ENCODE measurements at regions not wholly inside any gene's neighbourhood (a gene's known extent, or its start where the extent isn't known, plus 50 kb on each side); places are given as distances from the start of the nearest gene placed in this dataset.

DNA sequence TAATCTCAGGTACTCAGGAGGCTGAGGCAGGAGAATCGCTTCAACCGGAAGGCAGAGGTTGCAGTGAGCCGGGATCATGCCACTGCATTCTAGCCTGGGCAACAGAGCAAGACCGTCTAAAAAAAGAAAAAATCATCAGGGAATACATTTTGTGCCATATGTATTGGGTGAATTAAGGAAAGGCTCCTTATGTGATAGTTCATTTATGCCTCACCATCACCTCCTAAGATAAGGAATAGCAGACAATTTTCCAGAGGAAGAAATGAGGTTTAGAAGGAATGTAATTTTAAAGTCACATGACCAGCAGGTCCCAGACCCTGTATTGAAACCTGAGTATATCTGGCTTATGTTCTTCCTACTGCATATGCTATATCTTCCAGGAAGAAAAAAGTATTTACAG, 93.9 kb upstream of the FOXC1 start:
- H3K36me3 ChIP-seq (replicated peaks; ENCODE audit: control insufficient read depth, insufficient read depth, low read length), result no peaks in the 10 kb centered on the region
- no peaks in the 10 kb centered on the region for H3K27me3 ChIP-seq (ENCODE audit: control insufficient read depth, insufficient read depth, low read length)
- H3K4me3 ChIP-seq (ENCODE audit: insufficient read depth, low read depth, low read length), result no peak overlapping the region
- no peak for DNase-seq

DNA sequence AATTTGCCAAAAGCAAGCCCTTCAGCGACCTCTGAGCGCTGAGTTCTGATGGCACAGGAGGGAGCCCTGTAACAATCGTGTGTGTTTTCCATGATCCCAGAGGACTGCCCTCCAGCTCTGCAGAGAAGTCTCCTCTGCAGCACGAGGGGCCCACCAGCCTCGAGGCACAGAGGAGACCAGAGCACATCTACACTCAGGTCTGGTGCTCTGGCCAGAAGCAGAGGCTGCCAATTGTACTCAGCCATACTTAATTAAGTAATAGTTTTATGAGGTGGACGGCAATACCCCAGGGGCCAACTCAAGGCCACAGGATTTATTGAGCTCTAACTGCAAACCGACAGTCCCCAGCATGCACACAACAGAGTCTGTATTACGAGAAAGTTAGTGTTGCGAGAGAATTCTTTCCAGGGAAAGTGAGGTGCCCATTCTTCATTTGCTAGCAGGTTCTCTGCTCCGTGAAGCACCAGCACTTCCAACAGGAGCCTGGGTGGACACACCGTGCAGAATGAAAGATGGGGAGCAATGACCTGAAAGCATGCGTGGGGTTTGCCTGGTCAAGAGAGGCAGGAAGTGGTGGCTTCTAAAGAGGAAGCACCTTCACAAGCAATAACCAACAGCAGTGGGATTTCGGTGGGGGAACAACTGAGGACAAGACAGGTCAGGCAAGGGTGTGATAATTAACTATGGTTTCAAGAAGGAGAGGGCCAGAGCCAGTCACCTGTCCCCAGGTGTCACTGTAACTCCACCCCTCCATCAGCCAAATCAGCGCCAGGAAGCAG, 92.8 kb upstream of the FOXC1 start:
- DNase-seq, result no peak
- no peaks in the 10 kb centered on the region for H3K27me3 ChIP-seq (ENCODE audit: control insufficient read depth, insufficient read depth, low read length)
- H3K4me3 ChIP-seq (ENCODE audit: insufficient read depth, low read depth, low read length), result no peak overlapping the region
- H3K36me3 ChIP-seq (replicated peaks; ENCODE audit: control insufficient read depth, insufficient read depth, low read length), result no peaks in the 10 kb centered on the region

DNA sequence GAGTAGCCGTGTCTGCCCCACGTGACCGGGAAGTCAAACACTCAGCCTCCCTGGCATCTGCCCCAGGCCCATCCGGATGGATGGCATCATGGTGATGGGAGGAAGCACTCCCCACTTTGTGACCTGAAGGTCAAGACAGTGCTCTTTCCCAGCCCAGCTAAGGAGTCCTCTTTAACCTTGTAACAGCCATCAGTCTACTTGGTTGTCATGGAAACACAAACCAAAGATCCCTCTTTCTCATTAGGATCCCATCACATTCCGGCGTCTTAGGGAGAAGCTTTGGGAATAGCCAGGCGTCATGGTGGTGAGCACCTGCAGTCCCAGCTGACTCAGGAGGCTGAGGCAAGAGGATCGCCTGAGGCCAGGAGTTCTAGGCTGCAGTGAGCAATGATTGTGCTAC, 90.9 kb upstream of the FOXC1 start:
- Histone ChIP-seq H3K36me3 (replicated peaks; ENCODE audit: control insufficient read depth, insufficient read depth, low read length) (no peaks in the 10 kb centered on the region), H3K4me3 (ENCODE audit: insufficient read depth, low read depth, low read length) (no peak overlapping the region), H3K27me3 (ENCODE audit: control insufficient read depth, insufficient read depth, low read length) (peaks cover 8% of the 10 kb centered on the region)
- DNase-seq, result no peak

DNA sequence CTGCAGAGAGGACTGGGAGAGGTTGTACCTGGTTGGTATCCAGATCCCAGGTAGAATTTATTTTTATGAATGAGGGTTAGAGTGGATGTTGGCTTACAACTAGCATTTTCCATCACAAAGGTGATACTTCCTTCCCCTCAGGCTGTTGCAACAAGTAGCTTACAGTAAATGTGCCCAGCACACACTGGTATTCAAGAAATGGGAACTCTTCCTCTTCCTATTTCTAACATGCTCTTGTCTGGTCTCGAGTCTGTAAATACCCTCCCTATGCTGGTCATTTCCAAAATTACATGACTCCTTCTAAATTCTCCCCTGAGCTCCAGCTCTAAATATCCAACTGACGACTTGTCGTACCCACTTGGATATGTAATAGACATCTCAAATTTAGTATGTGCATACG, 90.1 kb upstream of the FOXC1 start:
- H3K27me3 ChIP-seq (ENCODE audit: control insufficient read depth, insufficient read depth, low read length), result peaks cover 12% of the 10 kb centered on the region

DNA sequence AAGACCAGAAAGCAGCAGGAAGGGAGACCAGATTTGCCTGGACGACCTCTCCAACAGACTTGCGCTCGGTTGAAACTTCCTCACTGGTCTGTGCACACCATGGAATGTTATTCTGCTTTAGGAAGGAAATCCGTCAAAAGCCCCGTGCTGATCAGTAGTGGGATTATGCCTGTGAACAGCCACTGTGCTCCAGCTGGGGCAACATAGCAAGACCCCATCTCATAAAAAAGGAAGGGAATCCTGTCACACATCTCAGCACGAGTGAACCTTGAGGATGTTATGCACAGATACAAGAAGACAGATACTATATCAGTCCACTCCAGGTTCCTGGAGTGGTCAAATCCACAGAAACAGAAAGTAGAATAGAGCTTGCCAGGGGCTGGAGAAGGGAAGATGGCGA, 86.9 kb upstream of the FOXC1 start:
- no peaks in the 10 kb centered on the region for H3K36me3 ChIP-seq (replicated peaks; ENCODE audit: control insufficient read depth, insufficient read depth, low read length)
- H3K27me3 ChIP-seq (ENCODE audit: control insufficient read depth, insufficient read depth, low read length), result peaks cover 25% of the 10 kb centered on the region
- no peak for DNase-seq
- no peak overlapping the region for H3K4me3 ChIP-seq (ENCODE audit: insufficient read depth, low read depth, low read length)

More for the DNA sequence above, 90.1 kb upstream of the FOXC1 start:
- Histone ChIP-seq H3K36me3 (replicated peaks; ENCODE audit: control insufficient read depth, insufficient read depth, low read length) (no peaks in the 10 kb centered on the region), H3K4me3 (ENCODE audit: insufficient read depth, low read depth, low read length) (no peak overlapping the region)
- DNase-seq, result no peak

DNA sequence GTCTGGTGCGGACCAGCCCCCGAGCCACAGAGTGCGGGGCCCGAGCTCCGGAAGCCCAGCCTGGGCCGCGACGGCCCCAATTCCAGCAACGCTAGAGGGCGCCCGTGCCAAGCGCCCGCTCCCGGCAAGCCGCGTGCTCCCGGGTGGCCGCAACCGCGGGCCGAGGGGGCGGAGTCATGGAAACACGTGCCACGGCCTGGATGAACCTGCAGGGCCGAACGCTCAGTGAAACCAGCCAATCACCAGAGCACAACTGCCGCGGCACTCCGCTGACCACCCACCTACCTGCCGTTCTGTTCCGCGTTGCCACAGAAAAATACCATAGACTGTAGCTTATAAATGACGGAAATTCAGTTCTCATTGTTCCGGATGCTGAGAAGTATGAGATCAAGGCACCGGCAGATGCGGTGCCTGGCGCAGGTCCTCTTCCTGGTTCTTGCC, 85.7 kb upstream of the FOXC1 start:
- Histone ChIP-seq H3K27me3 (ENCODE audit: control insufficient read depth, insufficient read depth, low read length) (peaks cover 28% of the 10 kb centered on the region), H3K36me3 (replicated peaks; ENCODE audit: control insufficient read depth, insufficient read depth, low read length) (no peaks in the 10 kb centered on the region)

DNA sequence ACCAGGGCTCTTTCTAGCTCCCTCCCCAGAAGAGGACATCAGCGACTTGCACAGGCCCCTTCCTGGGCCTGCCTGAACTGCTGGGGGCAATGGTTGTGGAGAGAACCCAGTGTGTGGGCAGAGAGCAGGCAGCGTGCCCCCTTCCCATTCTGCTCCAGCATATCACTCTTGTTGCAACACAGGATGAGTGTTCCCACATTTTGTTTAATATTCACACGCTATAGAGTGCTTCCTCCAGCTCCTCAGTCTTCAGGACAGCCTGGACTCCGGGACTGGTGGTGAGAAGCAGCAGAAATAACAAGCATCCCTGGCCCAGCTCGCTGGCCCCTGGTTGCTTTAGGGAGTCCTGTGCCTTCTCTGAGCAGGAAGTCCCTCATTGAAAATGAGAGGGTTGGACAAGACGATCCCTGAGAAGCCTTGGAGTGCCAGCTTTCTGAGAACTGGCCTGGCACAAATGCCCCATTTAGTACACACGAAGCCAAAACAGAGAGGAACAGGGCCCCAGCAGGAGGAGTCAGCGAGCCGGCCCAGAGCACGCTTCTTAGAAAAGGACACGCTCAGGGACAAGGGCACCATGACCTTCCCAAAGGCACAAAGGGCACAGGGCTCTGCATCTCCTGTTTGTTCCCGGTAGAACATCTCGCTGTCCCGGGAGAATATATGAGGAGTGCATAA, 84.2 kb upstream of the FOXC1 start:
- Histone ChIP-seq H3K36me3 (replicated peaks; ENCODE audit: control insufficient read depth, insufficient read depth, low read length) (no peaks in the 10 kb centered on the region), H3K27me3 (ENCODE audit: control insufficient read depth, insufficient read depth, low read length) (peaks cover 28% of the 10 kb centered on the region), H3K4me3 (ENCODE audit: insufficient read depth, low read depth, low read length) (no peak overlapping the region)
- DNase-seq, result no peak

More for the DNA sequence above, 85.7 kb upstream of the FOXC1 start:
- H3K4me3 ChIP-seq (ENCODE audit: insufficient read depth, low read depth, low read length), result no peak overlapping the region
- DNase-seq, result peak; percentile 97

DNA sequence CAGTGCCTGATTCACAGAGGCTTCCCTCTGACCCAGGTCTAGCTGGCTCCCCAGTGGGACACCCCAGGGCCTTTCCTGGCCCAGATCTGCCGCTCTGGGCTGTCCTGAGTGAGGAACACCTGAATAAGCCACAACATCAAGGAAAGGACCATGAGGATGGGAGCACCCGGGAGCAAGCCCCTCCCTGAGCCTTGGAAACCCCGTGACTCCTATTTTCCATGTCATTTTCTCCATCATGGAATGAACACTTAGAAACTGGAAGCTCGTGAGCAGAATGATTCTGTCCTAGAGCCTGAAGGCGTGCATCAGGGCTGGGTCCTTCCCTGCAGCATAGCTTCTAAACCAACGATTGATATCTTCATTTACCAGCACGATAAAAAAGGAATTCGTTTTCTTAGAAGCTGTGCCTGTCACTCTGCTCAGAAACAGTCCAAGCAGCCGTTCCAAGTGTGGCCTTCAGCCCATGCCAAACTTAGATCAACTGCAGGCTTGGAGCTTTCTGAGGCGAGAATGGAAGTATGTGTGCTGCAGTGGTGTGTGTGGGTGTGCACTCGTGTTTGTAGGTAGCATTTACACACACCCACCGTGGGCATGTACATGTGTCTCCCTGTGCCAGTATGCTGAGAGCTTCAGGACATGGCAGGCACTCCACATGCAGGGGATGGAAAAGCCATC, 83.2 kb upstream of the FOXC1 start:
- Histone ChIP-seq H3K4me3 (ENCODE audit: insufficient read depth, low read depth, low read length) (no peak overlapping the region), H3K36me3 (replicated peaks; ENCODE audit: control insufficient read depth, insufficient read depth, low read length) (no peaks in the 10 kb centered on the region), H3K27me3 (ENCODE audit: control insufficient read depth, insufficient read depth, low read length) (peaks cover 28% of the 10 kb centered on the region)
- DNase-seq, result no peak

DNA sequence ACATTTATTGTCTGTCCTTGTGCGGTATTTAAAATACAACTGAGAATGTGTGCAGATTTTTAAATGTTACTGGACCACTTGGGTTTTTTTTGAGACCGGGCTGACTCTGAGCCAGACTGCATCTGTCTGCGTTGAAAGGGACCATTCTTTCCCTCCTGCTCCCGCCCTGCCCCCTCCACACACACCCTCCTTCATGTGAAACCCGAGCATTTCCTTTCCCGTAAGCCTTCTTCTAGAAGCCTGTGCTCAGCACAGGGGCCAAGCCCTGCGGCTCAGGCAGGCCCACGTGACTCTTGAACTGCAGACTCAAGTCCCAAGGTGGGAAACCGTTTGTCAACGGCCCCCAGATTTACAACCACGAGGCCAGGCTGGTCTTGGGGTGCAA, 82.7 kb upstream of the FOXC1 start:
- H3K27me3 ChIP-seq (ENCODE audit: control insufficient read depth, insufficient read depth, low read length), result peaks cover 28% of the 10 kb centered on the region
- no peak overlapping the region for H3K4me3 ChIP-seq (ENCODE audit: insufficient read depth, low read depth, low read length)
- DNase-seq, result peak; percentile 73
- H3K36me3 ChIP-seq (replicated peaks; ENCODE audit: control insufficient read depth, insufficient read depth, low read length), result no peaks in the 10 kb centered on the region

DNA sequence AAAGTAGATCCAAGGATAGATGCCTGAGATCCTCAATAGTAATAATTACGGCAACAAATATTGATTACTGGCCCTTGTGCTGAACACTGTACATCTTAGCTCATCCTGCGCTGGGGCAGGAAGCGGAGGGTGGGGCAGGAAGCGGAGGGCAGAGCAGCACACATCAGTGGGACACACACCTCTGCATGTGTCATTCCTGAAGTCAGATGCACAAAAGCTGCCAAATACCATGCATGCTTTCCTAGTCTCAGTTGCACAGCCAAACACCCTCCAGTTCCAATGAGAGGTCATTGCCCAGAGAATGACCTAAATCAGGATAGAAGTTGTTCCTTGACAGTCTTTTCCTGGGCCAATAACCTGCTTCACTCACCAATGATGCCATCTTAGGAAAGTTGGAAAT, 74.4 kb upstream of the FOXC1 start:
- peak; percentile 4 for DNase-seq
- H3K27me3 ChIP-seq (ENCODE audit: control insufficient read depth, insufficient read depth, low read length), result no peaks in the 10 kb centered on the region

DNA sequence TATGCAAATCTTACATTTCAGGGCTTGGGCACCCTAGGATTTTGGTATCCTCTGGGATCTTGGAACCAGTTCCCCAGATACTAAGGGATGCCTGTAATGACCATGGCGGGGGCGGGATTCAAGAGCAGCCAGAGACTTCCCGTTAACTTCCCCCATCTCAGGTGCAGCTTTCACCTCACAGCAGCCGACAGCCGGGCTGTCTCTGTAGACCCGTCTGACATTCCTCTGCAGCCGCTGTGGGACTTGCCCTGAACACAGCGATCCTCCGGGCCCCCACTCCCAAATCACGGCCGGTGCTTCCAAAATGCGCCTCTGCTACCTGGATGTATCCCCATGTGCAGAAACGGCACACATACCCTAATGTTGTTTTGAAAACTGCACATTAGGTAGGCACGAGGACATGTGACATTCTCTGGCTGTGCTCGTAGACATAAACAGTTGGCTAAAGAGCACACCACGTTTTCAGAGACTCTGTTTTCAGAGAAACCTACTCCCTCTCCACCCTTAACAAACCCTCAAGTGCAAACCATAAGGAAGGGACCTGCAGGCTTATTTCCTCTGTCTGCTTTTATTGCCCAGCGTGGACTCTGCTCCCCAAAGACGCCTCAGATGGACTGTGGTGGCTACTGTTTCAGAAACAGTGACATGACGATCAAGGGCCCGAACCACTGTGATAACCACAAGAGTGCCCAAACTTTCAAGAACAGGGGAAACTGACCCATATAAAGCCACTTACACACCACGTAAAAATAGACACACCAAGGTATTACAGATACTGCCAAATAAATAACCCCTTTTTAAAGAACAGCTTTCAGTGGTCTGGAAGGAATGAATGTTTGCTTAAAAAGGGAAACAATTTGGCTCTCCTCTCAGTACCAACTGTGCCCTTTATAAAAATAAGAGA, 72.9 kb upstream of the FOXC1 start:
- peak; percentile 43 for DNase-seq

More for the DNA sequence above, 74.4 kb upstream of the FOXC1 start:
- H3K36me3 ChIP-seq (replicated peaks; ENCODE audit: control insufficient read depth, insufficient read depth, low read length), result no peaks in the 10 kb centered on the region
- H3K4me3 ChIP-seq (ENCODE audit: insufficient read depth, low read depth, low read length), result no peak overlapping the region

DNA sequence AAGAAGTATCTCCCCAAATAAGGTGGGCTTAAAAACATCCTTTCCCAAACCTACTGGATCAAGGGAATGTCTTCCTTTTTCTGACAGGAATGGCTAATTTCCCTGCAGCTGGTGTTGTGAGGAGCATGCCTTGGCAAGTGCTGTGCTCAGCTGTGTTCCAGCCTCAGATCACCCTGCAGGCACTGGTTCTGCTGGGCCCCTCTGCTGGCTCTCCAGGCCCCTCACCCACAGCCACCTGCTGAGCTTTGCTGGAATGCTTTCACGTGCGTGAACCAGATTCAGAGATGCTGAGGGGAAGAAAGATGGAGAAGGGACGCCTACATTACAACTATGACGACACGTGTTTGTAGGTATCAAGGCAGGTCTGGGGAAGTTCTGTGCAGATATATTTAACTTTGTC, 71.3 kb upstream of the FOXC1 start:
- Histone ChIP-seq H3K36me3 (replicated peaks; ENCODE audit: control insufficient read depth, insufficient read depth, low read length) (no peaks in the 10 kb centered on the region), H3K4me3 (ENCODE audit: insufficient read depth, low read depth, low read length) (no peak overlapping the region), H3K27me3 (ENCODE audit: control insufficient read depth, insufficient read depth, low read length) (no peaks in the 10 kb centered on the region)
- DNase-seq, result no peak

More for the DNA sequence above, 72.9 kb upstream of the FOXC1 start:
- Histone ChIP-seq H3K4me3 (ENCODE audit: insufficient read depth, low read depth, low read length) (no peak overlapping the region), H3K36me3 (replicated peaks; ENCODE audit: control insufficient read depth, insufficient read depth, low read length) (no peaks in the 10 kb centered on the region), H3K27me3 (ENCODE audit: control insufficient read depth, insufficient read depth, low read length) (no peaks in the 10 kb centered on the region)

DNA sequence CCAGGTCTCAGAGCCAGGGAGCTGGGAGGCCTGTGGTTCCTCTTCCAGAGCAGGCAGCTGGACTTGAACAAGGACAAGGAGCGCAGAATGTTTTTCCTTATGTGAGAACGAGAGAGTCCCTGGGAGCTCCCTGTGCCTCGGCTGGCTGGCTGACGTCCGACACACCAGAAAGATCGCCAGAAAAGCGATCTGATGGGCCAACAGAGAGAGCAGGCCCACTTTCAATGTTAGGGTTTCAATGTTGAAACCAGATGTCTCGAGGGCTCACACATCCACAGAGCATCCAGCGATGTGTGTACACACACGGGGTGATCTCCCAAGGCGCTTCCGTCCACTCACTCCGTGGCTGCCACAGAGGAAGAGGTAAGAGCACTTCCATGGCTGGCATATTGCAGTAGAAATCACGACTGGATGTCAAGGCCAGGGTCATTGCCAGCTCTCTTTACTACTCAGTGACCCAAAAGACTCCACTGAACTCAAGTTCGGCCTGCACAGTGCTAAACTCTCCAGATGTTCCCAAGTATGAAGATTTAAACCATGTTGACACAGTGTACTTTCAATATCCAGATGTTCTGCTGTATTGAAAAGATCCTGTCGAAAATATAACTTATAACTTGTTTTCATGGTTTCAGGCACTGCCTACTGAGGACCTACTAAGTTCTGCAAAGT, 70.8 kb upstream of the FOXC1 start:
- Histone ChIP-seq H3K27me3 (ENCODE audit: control insufficient read depth, insufficient read depth, low read length) (no peaks in the 10 kb centered on the region), H3K4me3 (ENCODE audit: insufficient read depth, low read depth, low read length) (no peak overlapping the region), H3K36me3 (replicated peaks; ENCODE audit: control insufficient read depth, insufficient read depth, low read length) (no peaks in the 10 kb centered on the region)
- DNase-seq, result no peak
